Gastroesophageal sphincter (tissue), 4 donors: ENCODE measurements at regions not wholly inside any gene's neighbourhood (a gene's known extent, or its start where the extent isn't known, plus 50 kb on each side); places are given as distances from the start of the nearest gene placed in this dataset.
"Not testable (repeated sequence)": the region's sequence is repeated elsewhere in the genome, so short reads cannot be mapped to it uniquely, and the experiment has no call there.

Source experiments
- ATAC-seq: fragments of 150-250 bp; one replicate; pipeline ENCODE4 v1.9.1; 2016; ENCODE audit warnings: mild to moderate bottlenecking, moderate library complexity
- H3K27ac ChIP-seq, 4 donors: fragments of 200-600 bp; sonication (generic) in 3 of 4; 1 replicate in 3 of 4; 2 replicates in 1 of 4; pipeline ENCODE4 v1.5.1; 2016 to 2019
- H3K27me3 ChIP-seq: fragments of 200-600 bp; sonication (generic); one replicate; pipeline ENCODE4 v1.5.1; 2019
- H3K36me3 ChIP-seq, 2 donors: fragments of 200-600 bp; sonication (generic); one replicate each; pipeline ENCODE4 v1.5.1; 2019; ENCODE audit warnings: control low read depth in 1 of 2
- H3K4me1 ChIP-seq, 3 donors: fragments of 200-600 bp; sonication (generic); 1 replicate in 2 of 3; 2 replicates in 1 of 3; pipeline ENCODE4 v1.5.1; 2016 to 2019; ENCODE audit warnings: control low read depth in 2 of 3
- H3K4me3 ChIP-seq, 2 donors: fragments of 200-600 bp; sonication (generic); one replicate each; pipeline ENCODE4 v1.5.1; 2019; ENCODE audit warnings: mild to moderate bottlenecking in 1 of 2, moderate library complexity in 1 of 2
- H3K9me3 ChIP-seq, 3 donors: fragments of 200-600 bp; sonication (generic); one replicate each; pipeline ENCODE4 v1.5.1; 2017 to 2019; ENCODE audit warnings: control low read depth in 2 of 3
- EP300 ChIP-seq: sonication (generic); formaldehyde crosslinking; IDR thresholded peaks from one replicate; pipeline ENCODE4 v1.6.1; 2017; ENCODE audit warnings: antibody characterized with exemption, mild to moderate bottlenecking
- POLR2A ChIP-seq, 2 donors: fragments of 450-650 bp; IDR thresholded peaks; one replicate each; pipeline ENCODE4 v1.6.1; 2017; ENCODE audit warnings: antibody characterized with exemption in 2 of 2, mild to moderate bottlenecking in 2 of 2, moderate library complexity in 1 of 2
- POLR2AphosphoS5 ChIP-seq: sonication (generic); formaldehyde crosslinking; IDR thresholded peaks from one replicate; pipeline ENCODE4 v1.6.1; 2017; ENCODE audit warnings: antibody characterized with exemption
- WGBS, 2 donors: methylation state at CpG; one replicate each; pipeline ENCODE4 v1.1.5; 2018; ENCODE audit warnings: low coverage in 1 of 2; 5-methylcytosine and 5-hydroxymethylcytosine counted together
- TF ChIP-seq, protein P1 (sequence below), 4 experiments: fragments of 200-600 bp in 2 of 4; fragments of 450-650 bp in 2 of 4; sonication (generic) in 1 of 4; IDR thresholded peaks; one replicate each; pipeline ENCODE4 v1.5.1; 2017 to 2019; ENCODE audit warnings: antibody characterized with exemption in 4 of 4, mild to moderate bottlenecking in 2 of 4, moderate library complexity in 2 of 4

- no peaks in the 10 kb centered on the region for H3K36me3 ChIP-seq
- TF ChIP-seq EP300 = no peak
- TF ChIP-seq, protein P1, sequence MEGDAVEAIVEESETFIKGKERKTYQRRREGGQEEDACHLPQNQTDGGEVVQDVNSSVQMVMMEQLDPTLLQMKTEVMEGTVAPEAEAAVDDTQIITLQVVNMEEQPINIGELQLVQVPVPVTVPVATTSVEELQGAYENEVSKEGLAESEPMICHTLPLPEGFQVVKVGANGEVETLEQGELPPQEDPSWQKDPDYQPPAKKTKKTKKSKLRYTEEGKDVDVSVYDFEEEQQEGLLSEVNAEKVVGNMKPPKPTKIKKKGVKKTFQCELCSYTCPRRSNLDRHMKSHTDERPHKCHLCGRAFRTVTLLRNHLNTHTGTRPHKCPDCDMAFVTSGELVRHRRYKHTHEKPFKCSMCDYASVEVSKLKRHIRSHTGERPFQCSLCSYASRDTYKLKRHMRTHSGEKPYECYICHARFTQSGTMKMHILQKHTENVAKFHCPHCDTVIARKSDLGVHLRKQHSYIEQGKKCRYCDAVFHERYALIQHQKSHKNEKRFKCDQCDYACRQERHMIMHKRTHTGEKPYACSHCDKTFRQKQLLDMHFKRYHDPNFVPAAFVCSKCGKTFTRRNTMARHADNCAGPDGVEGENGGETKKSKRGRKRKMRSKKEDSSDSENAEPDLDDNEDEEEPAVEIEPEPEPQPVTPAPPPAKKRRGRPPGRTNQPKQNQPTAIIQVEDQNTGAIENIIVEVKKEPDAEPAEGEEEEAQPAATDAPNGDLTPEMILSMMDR (IDR thresholded peaks at IDR 0.05) = no peak
- TF ChIP-seq POLR2A (IDR thresholded peaks at IDR 0.05) = no peak
- no peak for TF ChIP-seq POLR2AphosphoS5
- ATAC-seq = no peak
- 58 to 85% methylated on average over 2 of the region's 2 CpGs for WGBS, 2 donors
- no peak overlapping the region for H3K27ac ChIP-seq
- no peak overlapping the region for H3K4me3 ChIP-seq
- H3K27me3 ChIP-seq = no peaks in the 10 kb centered on the region
- H3K9me3 ChIP-seq = no peaks in the 10 kb centered on the region
- no peaks in the 10 kb centered on the region for H3K4me1 ChIP-seq
Measured at GRCh38 chr2:193462411-193462810, 1267.7 kb upstream of the TMEFF2 start.

DNA sequence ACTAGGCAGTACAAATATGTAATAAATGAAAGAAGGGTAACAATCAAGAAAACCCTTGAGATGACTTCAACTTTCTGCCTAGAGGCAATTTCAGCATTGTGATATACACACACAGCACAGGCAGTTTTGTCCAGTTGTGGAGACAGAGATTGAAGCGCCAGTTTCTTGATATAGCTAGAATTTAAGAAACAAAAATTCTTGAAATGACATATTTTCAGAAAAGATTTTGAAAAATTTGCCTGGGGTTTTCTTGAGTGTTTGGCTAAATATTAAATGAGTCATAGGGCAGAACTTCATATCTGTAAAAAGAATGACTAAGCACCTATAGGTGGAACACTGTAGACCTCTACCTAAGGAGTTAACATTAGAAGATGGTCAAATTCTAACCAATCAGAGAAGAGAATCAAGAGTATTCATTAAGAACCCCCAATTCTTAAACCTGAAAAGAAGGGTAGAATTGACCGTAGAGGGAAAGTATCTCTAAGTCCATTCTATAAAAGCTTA lies 1266.8 kb upstream of the TMEFF2 start:
- H3K27ac ChIP-seq = no peak overlapping the region
- ATAC-seq = no peak
- 77 to 88% methylated on average over 2 of the region's 2 CpGs for WGBS, 2 donors

GRCh38 chr2:193446967-193447366 lies 1252.2 kb upstream of the TMEFF2 start:
- Histone ChIP-seq H3K4me3 (no peak overlapping the region), H3K9me3 (no peaks in the 10 kb centered on the region), H3K36me3 (no peaks in the 10 kb centered on the region), H3K4me1 (no peaks in the 10 kb centered on the region), H3K27ac (no peak overlapping the region), H3K27me3 (no peaks in the 10 kb centered on the region)
- TF ChIP-seq POLR2A (IDR thresholded peaks at IDR 0.05) (no peak), POLR2AphosphoS5 (no peak), EP300 (no peak)
- TF ChIP-seq, protein P1 (IDR thresholded peaks at IDR 0.05) = no peak
- ATAC-seq = no peak
- 87 to 100% methylated on average over 1 to 2 of the region's 2 CpGs for WGBS, 2 donors

More for the DNA sequence above, 1266.8 kb upstream of the TMEFF2 start:
- no peaks in the 10 kb centered on the region for H3K36me3 ChIP-seq
- no peaks in the 10 kb centered on the region for H3K27me3 ChIP-seq
- no peaks in the 10 kb centered on the region for H3K9me3 ChIP-seq
- no peak overlapping the region for H3K4me3 ChIP-seq
- no peaks in the 10 kb centered on the region for H3K4me1 ChIP-seq
- TF ChIP-seq, protein P1 (IDR thresholded peaks at IDR 0.05) = no peak
- no peak for TF ChIP-seq POLR2AphosphoS5
- TF ChIP-seq POLR2A (IDR thresholded peaks at IDR 0.05) = no peak
- no peak for TF ChIP-seq EP300

GRCh38 chr2:193442293-193442692 lies 1247.6 kb upstream of the TMEFF2 start:
- TF ChIP-seq POLR2AphosphoS5 (no peak), EP300 (no peak), POLR2A (IDR thresholded peaks at IDR 0.05) (no peak)
- TF ChIP-seq, protein P1 (IDR thresholded peaks at IDR 0.05) = no peak
- H3K4me1 ChIP-seq = no peaks in the 10 kb centered on the region
- no peaks in the 10 kb centered on the region for H3K36me3 ChIP-seq
- no peak for ATAC-seq
- 35 to 45% methylated on average over 1 of the region's 1 CpG for WGBS, 2 donors
- H3K9me3 ChIP-seq = no peaks in the 10 kb centered on the region
- H3K27ac ChIP-seq = no peak overlapping the region
- no peak overlapping the region for H3K4me3 ChIP-seq
- no peaks in the 10 kb centered on the region for H3K27me3 ChIP-seq

- no peak for TF ChIP-seq POLR2AphosphoS5
- TF ChIP-seq EP300 = no peak
- TF ChIP-seq POLR2A (IDR thresholded peaks at IDR 0.05) = no peak
- TF ChIP-seq, protein P1 (IDR thresholded peaks at IDR 0.05) = no peak
- Histone ChIP-seq H3K9me3 (no peaks in the 10 kb centered on the region), H3K4me1 (no peaks in the 10 kb centered on the region), H3K4me3 (no peak overlapping the region), H3K27ac (no peak overlapping the region), H3K27me3 (no peaks in the 10 kb centered on the region), H3K36me3 (no peaks in the 10 kb centered on the region)
- 27 to 33% methylated on average over 3 of the region's 3 CpGs for WGBS, 2 donors
- ATAC-seq = no peak
Measured at GRCh38 chr2:193428336-193428818, 1233.6 kb upstream of the TMEFF2 start.

GRCh38 chr2:193412368-193412767 lies 1217.6 kb upstream of the TMEFF2 start:
- H3K27me3 ChIP-seq, H3K9me3 ChIP-seq, H3K4me1 ChIP-seq, H3K36me3 ChIP-seq, H3K27ac ChIP-seq, H3K4me3 ChIP-seq, ATAC-seq: not testable (repeated sequence)
- WGBS, 2 donors = 100% methylated on average over 1 to 2 of the region's 5 CpGs
